Heart right ventricle (tissue), 16 donors: ENCODE measurements at regions not wholly inside any gene's neighbourhood (a gene's known extent, or its start where the extent isn't known, plus 50 kb on each side); places are given as distances from the start of the nearest gene placed in this dataset.
A peak's percentile ranks its signal among the peaks of the same experiment; 100 is the strongest.

Experiments used
- ATAC-seq, 8 donors: fragments of 200-7000 bp; cut with Tn5 transposase; one replicate each; pipeline ENCODE4 v1.9.1; 2020; ENCODE audit warnings: mild to moderate bottlenecking in 8 of 8, moderate library complexity in 8 of 8, moderate number of reproducible peaks in 1 of 8
- DNase-seq, 2 donors: peaks; one replicate each; pipeline ENCODE4 v3.0.0-alpha.2; 2020
- H3K27ac ChIP-seq, 10 donors: fragments of 200-600 bp; sonication (generic) in 2 of 10; one replicate each; pipeline versions ENCODE4 v1.5.0 to v1.8.0; 2020 to 2022; ENCODE audit warnings: mild to moderate bottlenecking in 3 of 10
- H3K27me3 ChIP-seq, 7 donors: fragments of 200-600 bp; one replicate each; pipeline ENCODE4 v1.8.0; 2021 to 2022; ENCODE audit warnings: mild to moderate bottlenecking in 2 of 7
- H3K36me3 ChIP-seq, 9 donors: fragments of 200-600 bp; sonication (generic) in 1 of 9; one replicate each; pipeline versions ENCODE4 v1.5.0 to v1.8.0; 2020 to 2022; ENCODE audit warnings: mild to moderate bottlenecking in 2 of 9
- H3K4me1 ChIP-seq, 9 donors: fragments of 200-600 bp; sonication (generic) in 1 of 9; one replicate each; pipeline versions ENCODE4 v1.5.0 to v1.8.0; 2020 to 2022; ENCODE audit warnings: mild to moderate bottlenecking in 4 of 9
- H3K4me3 ChIP-seq, 10 donors: fragments of 200-600 bp; sonication (generic) in 2 of 10; one replicate each; pipeline versions ENCODE4 v1.5.0 to v1.8.0; 2020 to 2022; ENCODE audit warnings: mild to moderate bottlenecking in 7 of 10, moderate library complexity in 2 of 10
- H3K9me3 ChIP-seq, 11 donors: fragments of 200-600 bp in 10 of 11; sonication (generic) in 2 of 11; one replicate each; pipeline versions ENCODE4 v1.5.0 to v1.8.0; 2013 to 2022; ENCODE audit warnings: mild to moderate bottlenecking in 2 of 11, control low read depth in 1 of 11, moderate library complexity in 1 of 11
- WGBS, 2 donors: extraction: QIAGEN DNeasy Blood & Tissue Kit; methylation state at CpG; one replicate each; pipeline ENCODE4 v1.1.7; 2013; ENCODE audit warnings: inconsistent platforms in 1 of 2; 5-methylcytosine and 5-hydroxymethylcytosine counted together
- intact Hi-C, 10 donors: fragments of 100-400 bp; cut with DNase I; formaldehyde crosslinking; loops; one replicate each; pipeline versions ENCODE4 v1.11.1 to v1.14.2; 2022
- TF ChIP-seq, protein P1 (sequence below), 9 donors: fragments of 200-600 bp; sonication (generic) in 2 of 9; IDR thresholded peaks; one replicate each; pipeline versions ENCODE4 v1.5.0 to v1.8.0; 2021 to 2022; ENCODE audit warnings: antibody characterized with exemption in 9 of 9, mild to moderate bottlenecking in 5 of 9, moderate library complexity in 1 of 9
- donor health status: Arrhythmogenic right ventricular cardiomyopathy.
- donor health status: ischemic (EF 13 %, LVEDD 7.1; RV severe dilation, severe dysfunction).
- donor health status: healthy with polysubstance abuse.
- donor health status: DM: no; HTN: yes; CAD: no.
- donor health status: DM: no; HTN: no; CAD: no.
- donor health status: ischemic (EF 25% LVEDD 6.9; RV normal size, moderate dysfunction).
- donor health status: ischemic (EF 25% LVEDD 5.7; RV mildly dilated, moderate dysfunction).
- donor health status: healthy.
- donor health status: DM: yes; HTN: yes; CAD: no.
- donor health status: Ischemic cardiomyopathy.
- donor health status: ischemic (EF 35%, LVEDD 5.7; RV mildly dilated, moderate dysfunction).
- donor health status: nonischemic (EF 11% LVEDD 7.7; RV severe dilation, severe dysfunction).
- donor health status: DM: yes; HTN: yes; CAD: no.
- donor health status: PGD.
- donor health status: ischemic (EF 29% LVEDD 5.4; RV normal size, mild dysfunction).
- donor health status: nonischemic (EF 23%, LVEDD 6.1; RV moderate dilation, normal function).

- peaks cover 0 to 63% (median 40%) of the 10 kb centered on the region in 7 donors for H3K27me3 ChIP-seq
- H3K36me3 ChIP-seq, result no peaks in the 10 kb centered on the region
- TF ChIP-seq, protein P1, sequence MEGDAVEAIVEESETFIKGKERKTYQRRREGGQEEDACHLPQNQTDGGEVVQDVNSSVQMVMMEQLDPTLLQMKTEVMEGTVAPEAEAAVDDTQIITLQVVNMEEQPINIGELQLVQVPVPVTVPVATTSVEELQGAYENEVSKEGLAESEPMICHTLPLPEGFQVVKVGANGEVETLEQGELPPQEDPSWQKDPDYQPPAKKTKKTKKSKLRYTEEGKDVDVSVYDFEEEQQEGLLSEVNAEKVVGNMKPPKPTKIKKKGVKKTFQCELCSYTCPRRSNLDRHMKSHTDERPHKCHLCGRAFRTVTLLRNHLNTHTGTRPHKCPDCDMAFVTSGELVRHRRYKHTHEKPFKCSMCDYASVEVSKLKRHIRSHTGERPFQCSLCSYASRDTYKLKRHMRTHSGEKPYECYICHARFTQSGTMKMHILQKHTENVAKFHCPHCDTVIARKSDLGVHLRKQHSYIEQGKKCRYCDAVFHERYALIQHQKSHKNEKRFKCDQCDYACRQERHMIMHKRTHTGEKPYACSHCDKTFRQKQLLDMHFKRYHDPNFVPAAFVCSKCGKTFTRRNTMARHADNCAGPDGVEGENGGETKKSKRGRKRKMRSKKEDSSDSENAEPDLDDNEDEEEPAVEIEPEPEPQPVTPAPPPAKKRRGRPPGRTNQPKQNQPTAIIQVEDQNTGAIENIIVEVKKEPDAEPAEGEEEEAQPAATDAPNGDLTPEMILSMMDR (IDR thresholded peaks at IDR 0.05), result no peak
- H3K9me3 ChIP-seq, result peaks cover 0 to 32% (median 6%) of the 10 kb centered on the region in 11 donors
- DNase-seq, result no peak
- H3K27ac ChIP-seq, result no peak overlapping the region
- no peaks in the 10 kb centered on the region for H3K4me1 ChIP-seq
- ATAC-seq, result no peak
- intact Hi-C loops, result no loop called here
- no peak overlapping the region for H3K4me3 ChIP-seq
- WGBS, 2 donors, result 76 to 77% methylated on average over 8 of the region's 8 CpGs
Observed at GRCh38 chr1:204742676-204743251, 57.2 kb upstream of the LRRN2 start.

DNA sequence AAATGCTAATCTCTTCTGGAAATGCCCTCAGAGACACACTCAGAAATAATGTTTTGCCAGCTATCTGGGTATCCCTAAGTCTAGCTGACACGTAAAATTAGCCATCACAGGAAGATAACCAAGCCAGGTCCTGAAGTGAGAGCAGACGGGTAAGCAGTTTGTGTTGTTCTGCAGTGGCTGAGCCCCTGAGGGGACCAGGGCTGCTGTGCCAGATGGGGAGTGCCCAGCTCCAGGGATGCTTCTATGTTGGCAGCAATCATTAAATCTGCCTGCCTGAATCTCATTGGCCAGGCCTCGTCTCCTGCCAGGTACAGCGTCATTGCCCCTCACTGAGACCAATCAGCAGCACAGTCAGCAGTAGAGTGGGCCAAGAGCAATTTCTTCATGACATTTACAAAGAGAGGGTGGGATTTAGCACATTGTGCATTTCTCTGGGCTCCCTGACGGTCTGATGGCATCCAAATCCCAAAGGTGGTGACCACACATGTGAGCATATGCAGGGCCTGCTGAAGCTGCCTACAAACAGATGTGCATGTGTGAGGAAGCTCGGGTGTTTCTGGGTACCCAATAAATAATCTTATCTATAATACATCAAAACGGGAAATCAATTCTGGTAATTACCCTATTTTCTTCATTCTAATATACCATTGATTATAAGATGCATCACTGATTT lies 58.7 kb upstream of the LRRN2 start:
- no peak overlapping the region for H3K4me3 ChIP-seq
- intact Hi-C loops, result no loop called here
- DNase-seq (no peak), ATAC-seq (no peak)
- 71 to 82% methylated on average over 7 of the region's 7 CpGs for WGBS, 2 donors
- H3K4me1 ChIP-seq, result no peaks in the 10 kb centered on the region
- H3K36me3 ChIP-seq, result no peaks in the 10 kb centered on the region
- H3K9me3 ChIP-seq, result peaks cover 0 to 17% (median 0%) of the 10 kb centered on the region in 11 donors
- TF ChIP-seq, protein P1 (IDR thresholded peaks at IDR 0.05), result no peak
- H3K27me3 ChIP-seq, result peaks cover 0 to 50% (median 40%) of the 10 kb centered on the region in 7 donors
- H3K27ac ChIP-seq, result no peak overlapping the region

DNA sequence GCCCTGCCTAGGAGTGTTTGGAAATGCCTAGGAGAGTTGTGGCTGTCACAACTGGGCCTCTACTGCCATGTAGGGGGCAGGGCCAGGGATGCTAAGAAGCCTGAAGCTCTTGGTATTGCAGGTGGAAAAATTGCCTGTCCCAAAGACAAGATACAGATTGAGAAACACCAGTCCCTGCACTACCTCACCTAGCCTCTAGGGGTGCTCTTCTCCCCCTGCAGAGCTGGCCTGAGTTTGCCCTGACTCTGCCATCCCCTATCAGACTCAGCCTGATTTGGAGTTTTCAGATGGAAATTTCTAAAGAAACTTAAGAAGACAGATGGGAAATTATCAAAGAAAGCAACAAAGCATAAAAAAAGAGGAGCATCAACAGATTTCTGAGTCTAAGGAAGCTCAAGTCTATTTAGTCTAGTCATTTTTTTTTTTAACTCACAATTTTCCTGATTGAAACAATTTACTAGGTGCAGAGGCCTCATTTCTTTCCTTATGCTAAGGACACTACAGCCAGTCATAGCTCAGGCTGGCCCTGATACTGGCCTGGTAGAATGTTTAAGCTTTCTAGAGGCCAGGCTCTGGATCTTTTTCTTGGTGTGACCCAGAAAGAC lies 61.4 kb upstream of the LRRN2 start:
- no peak overlapping the region for H3K27ac ChIP-seq
- H3K4me1 ChIP-seq, result no peaks in the 10 kb centered on the region
- TF ChIP-seq, protein P1 (IDR thresholded peaks at IDR 0.05), result peak; percentile 71 to 94 (median 91)
- H3K9me3 ChIP-seq, result no peaks in the 10 kb centered on the region
- DNase-seq, result no peak
- H3K4me3 ChIP-seq, result no peak overlapping the region
- peaks cover 0 to 44% (median 42%) of the 10 kb centered on the region in 7 donors for H3K27me3 ChIP-seq
- intact Hi-C loops, result no loop called here
- peak in 2 of 8 donors; percentile 52 to 56 for ATAC-seq
- no peaks in the 10 kb centered on the region for H3K36me3 ChIP-seq

GRCh38 chr1:204751480-204751879 lies 65.9 kb upstream of the LRRN2 start:
- intact Hi-C loops, result no loop called here
- H3K36me3 ChIP-seq, result no peaks in the 10 kb centered on the region
- no peaks in the 10 kb centered on the region for H3K4me1 ChIP-seq
- DNase-seq (no peak), ATAC-seq (no peak)
- H3K4me3 ChIP-seq, result no peak overlapping the region
- H3K27me3 ChIP-seq, result peaks cover 0 to 42% (median 31%) of the 10 kb centered on the region in 7 donors
- TF ChIP-seq, protein P1 (IDR thresholded peaks at IDR 0.05), result no peak
- WGBS, 2 donors, result 34 to 37% methylated on average over 6 of the region's 6 CpGs
- H3K9me3 ChIP-seq, result no peaks in the 10 kb centered on the region
- no peak overlapping the region for H3K27ac ChIP-seq
